GM12864 (cell line): ENCODE measurements at regions not wholly inside any gene's neighbourhood (a gene's known extent, or its start where the extent isn't known, plus 50 kb on each side); places are given as distances from the start of the nearest gene placed in this dataset.

Source experiments
- DNase-seq: peaks from one replicate; pipeline ENCODE4 v3.0.0-alpha.2; 2011; ENCODE audit warnings: low read depth
- H3K4me3 ChIP-seq: 2 replicates; pipeline ENCODE4 v1.5.1; 2011; ENCODE audit warnings: mild to moderate bottlenecking, low read depth, low read length, control low read depth
- CTCF ChIP-seq: IDR thresholded peaks from 2 replicates; pipeline ENCODE4 v1.5.1; 2011; ENCODE audit warnings: low read depth, mild to moderate bottlenecking, moderate library complexity, low read length, control low read depth, inconsistent platforms; ENCODE audit errors: missing control alignments

- DNase-seq, result no peak
- no peak for TF ChIP-seq CTCF
- no peak overlapping the region for H3K4me3 ChIP-seq
Observed at GRCh38 chr2:66346231-66346664, 88.7 kb upstream of the MEIS1 start.

- DNase-seq, result no peak
- no peak for TF ChIP-seq CTCF
- no peak overlapping the region for H3K4me3 ChIP-seq
Observed at GRCh38 chr2:66344087-66344663, 90.8 kb upstream of the MEIS1 start.

- H3K4me3 ChIP-seq, result no peak overlapping the region
- no peak for DNase-seq
- no peak for TF ChIP-seq CTCF
Observed at GRCh38 chr2:66343259-66343658, 91.7 kb upstream of the MEIS1 start.

- DNase-seq, result no peak
- no peak overlapping the region for H3K4me3 ChIP-seq
- no peak for TF ChIP-seq CTCF
Observed at GRCh38 chr2:66340521-66340920, 94.4 kb upstream of the MEIS1 start.

- no peak for TF ChIP-seq CTCF
- no peak for DNase-seq
- H3K4me3 ChIP-seq, result no peak overlapping the region
Observed at GRCh38 chr2:66334237-66335029, 100.5 kb upstream of the MEIS1 start.

GRCh38 chr2:66331176-66331575 lies 103.7 kb upstream of the MEIS1 start:
- TF ChIP-seq CTCF, result no peak
- no peak overlapping the region for H3K4me3 ChIP-seq
- no peak for DNase-seq
